KBM-7 (cell line): ENCODE measurements at regions not wholly inside any gene's neighbourhood (a gene's known extent, or its start where the extent isn't known, plus 50 kb on each side); places are given as distances from the start of the nearest gene placed in this dataset.
"Not testable (repeated sequence)": the region's sequence is repeated elsewhere in the genome, so short reads cannot be mapped to it uniquely, and the experiment has no call there.

Source experiments
- DNase-seq: peaks from one replicate; pipeline ENCODE4 v3.0.0-alpha.2; 2015
- in situ Hi-C: fragments of 300-500 bp; cut with MboI; formaldehyde crosslinking; loops from 2 replicates; pipeline ENCODE4 v1.14.3; 2020; ENCODE audit warnings: low sequenced_read_pairs, low pct_unique_long_range_greater_than_20kb, mixed read lengths

GRCh38 chr12:84134797-84135366 is 777.7 kb downstream of the SLC6A15 start:
- in situ Hi-C loops: no loop called here
- DNase-seq: no peak

GRCh38 chr12:84131076-84131475 is 781.5 kb downstream of the SLC6A15 start:
- DNase-seq: no peak
- in situ Hi-C loops: no loop called here

- no peak for DNase-seq
- in situ Hi-C loops: no loop called here
Measured at GRCh38 chr12:84128117-84128991, 784.2 kb downstream of the SLC6A15 start.

- in situ Hi-C loops: no loop called here
- no peak for DNase-seq
Measured at GRCh38 chr12:84124211-84124610, 788.4 kb downstream of the SLC6A15 start.

- in situ Hi-C loops: no loop called here
- DNase-seq: no peak
Measured at GRCh38 chr12:84117190-84117589, 795.4 kb downstream of the SLC6A15 start.

GRCh38 chr12:84113666-84114065 is 798.9 kb downstream of the SLC6A15 start:
- in situ Hi-C loops: no loop called here
- no peak for DNase-seq

GRCh38 chr12:84103886-84104285 is 808.7 kb downstream of the SLC6A15 start:
- DNase-seq, in situ Hi-C loops: not testable (repeated sequence)

- in situ Hi-C loops: not testable (repeated sequence)
Measured at GRCh38 chr12:84101963-84102362, 810.6 kb downstream of the SLC6A15 start.

GRCh38 chr12:84099591-84099990 is 813.0 kb downstream of the SLC6A15 start:
- in situ Hi-C loops, DNase-seq: not testable (repeated sequence)

More at GRCh38 chr12:84101963-84102362, 810.6 kb downstream of the SLC6A15 start:
- DNase-seq: not testable (repeated sequence)

GRCh38 chr12:84091651-84092050 is 820.9 kb downstream of the SLC6A15 start:
- in situ Hi-C loops: no loop called here
- DNase-seq: no peak

- DNase-seq: no peak
- in situ Hi-C loops: no loop called here
Measured at GRCh38 chr12:84089356-84089755, 823.2 kb downstream of the SLC6A15 start.

- in situ Hi-C loops: no loop called here
- no peak for DNase-seq
Measured at GRCh38 chr12:84085046-84085445, 827.6 kb downstream of the SLC6A15 start.

- no peak for DNase-seq
- in situ Hi-C loops: no loop called here
Measured at GRCh38 chr12:84079626-84080025, 833.0 kb downstream of the SLC6A15 start.

- in situ Hi-C loops: no loop called here
- DNase-seq: no peak
Measured at GRCh38 chr12:84077679-84078078, 834.9 kb downstream of the SLC6A15 start.

GRCh38 chr12:84075991-84076390 is 836.6 kb downstream of the SLC6A15 start:
- in situ Hi-C loops: no loop called here

GRCh38 chr12:84073401-84073800 is 839.2 kb downstream of the SLC6A15 start:
- in situ Hi-C loops: no loop called here
- no peak for DNase-seq

More at GRCh38 chr12:84075991-84076390, 836.6 kb downstream of the SLC6A15 start:
- no peak for DNase-seq

GRCh38 chr12:84072961-84073360 is 839.6 kb downstream of the SLC6A15 start:
- in situ Hi-C loops: no loop called here
- DNase-seq: no peak

- no peak for DNase-seq
- in situ Hi-C loops: no loop called here
Measured at GRCh38 chr12:84070292-84070691, 842.3 kb downstream of the SLC6A15 start.

- no peak for DNase-seq
- in situ Hi-C loops: no loop called here
Measured at GRCh38 chr12:84069699-84070098, 842.9 kb downstream of the SLC6A15 start.

- in situ Hi-C loops: no loop called here
- DNase-seq: no peak
Measured at GRCh38 chr12:84069198-84069597, 843.4 kb downstream of the SLC6A15 start.
